ENCODE measurements at regions not wholly inside any gene's neighbourhood (a gene's known extent, or its start where the extent isn't known, plus 50 kb on each side); places are given as distances from the start of the nearest gene placed in this dataset.
"Not testable (repeated sequence)": the region's sequence is repeated elsewhere in the genome, so short reads cannot be mapped to it uniquely, and the experiment has no call there.

GRCh38 chr6:4491501-4492260 is 284.5 kb upstream of the CDYL start:
- DNase-seq (ENCODE audit: low spot score): no peak

- no peak for DNase-seq (ENCODE audit: low spot score)
Observed at GRCh38 chr6:4489538-4489937, 286.7 kb upstream of the CDYL start.

GRCh38 chr6:4488389-4488788 is 287.8 kb upstream of the CDYL start:
- no peak for DNase-seq (ENCODE audit: low spot score)

- DNase-seq (ENCODE audit: low spot score): no peak
Observed at GRCh38 chr6:4487538-4487937, 288.7 kb upstream of the CDYL start.

GRCh38 chr6:4486568-4487315 is 289.5 kb upstream of the CDYL start:
- no peak for DNase-seq (ENCODE audit: low spot score)

- DNase-seq (ENCODE audit: low spot score): no peak
Observed at GRCh38 chr6:4485735-4486134, 290.5 kb upstream of the CDYL start.

- DNase-seq (ENCODE audit: low spot score): no peak
Observed at GRCh38 chr6:4482461-4482860, 293.7 kb upstream of the CDYL start.

GRCh38 chr6:4480788-4481735 is 295.1 kb upstream of the CDYL start:
- DNase-seq (ENCODE audit: low spot score): no peak

- DNase-seq (ENCODE audit: low spot score): no peak
Observed at GRCh38 chr6:4478098-4478497, 298.1 kb upstream of the CDYL start.

GRCh38 chr6:4474810-4475209 is 301.4 kb upstream of the CDYL start:
- DNase-seq (ENCODE audit: low spot score): no peak

- no peak for DNase-seq (ENCODE audit: low spot score)
Observed at GRCh38 chr6:4472969-4473642, 303.1 kb upstream of the CDYL start.

- no peak for DNase-seq (ENCODE audit: low spot score)
Observed at GRCh38 chr6:4472222-4472621, 304.0 kb upstream of the CDYL start.

GRCh38 chr6:4471515-4471914 is 304.7 kb upstream of the CDYL start:
- not testable (repeated sequence) for DNase-seq (ENCODE audit: low spot score)

GRCh38 chr6:4470698-4471210 is 305.4 kb upstream of the CDYL start:
- DNase-seq (ENCODE audit: low spot score): no peak

GRCh38 chr6:4466769-4467480 is 309.3 kb upstream of the CDYL start:
- no peak for DNase-seq (ENCODE audit: low spot score)

GRCh38 chr6:4466261-4466660 is 309.9 kb upstream of the CDYL start:
- no peak for DNase-seq (ENCODE audit: low spot score)

- DNase-seq (ENCODE audit: low spot score): no peak
Observed at GRCh38 chr6:4464638-4465037, 311.6 kb upstream of the CDYL start.

GRCh38 chr6:4463236-4463635 is 313.0 kb upstream of the CDYL start:
- no peak for DNase-seq (ENCODE audit: low spot score)

- DNase-seq (ENCODE audit: low spot score): no peak
Observed at GRCh38 chr6:4460586-4461475, 315.4 kb upstream of the CDYL start.

- no peak for DNase-seq (ENCODE audit: low spot score)
Observed at GRCh38 chr6:4459996-4460395, 316.2 kb upstream of the CDYL start.
